ENCODE measurements at regions not wholly inside any gene's neighbourhood (a gene's known extent, or its start where the extent isn't known, plus 50 kb on each side); places are given as distances from the start of the nearest gene placed in this dataset.

- DNase-seq (no peak), ATAC-seq (no peak)
- Histone ChIP-seq H3K4me3 (ENCODE audit: low read length) (no peak overlapping the region), H3K36me3 (ENCODE audit: control insufficient read depth in 2 of 3, insufficient read depth in 3 of 3, low read length in 3 of 3) (no peaks in the 10 kb centered on the region), H3K27me3 (ENCODE audit: control insufficient read depth in 2 of 2, insufficient read depth in 2 of 2, low read length in 2 of 2) (no peaks in the 10 kb centered on the region), H3K27ac (ENCODE audit: low read depth, low read length) (no peak overlapping the region), H3K4me1 (ENCODE audit: control insufficient read depth in 2 of 2, insufficient read depth in 2 of 2, low read length in 2 of 2) (no peaks in the 10 kb centered on the region), H3K9me3 (ENCODE audit: control insufficient read depth in 2 of 3, low read length in 3 of 3) (no peaks in the 10 kb centered on the region)
- POLR2A ChIA-PET = no interaction called here
- H3K27ac Mint-ChIP-seq = no peak overlapping the region
- no peaks in the 10 kb centered on the region for H3K9me3 Mint-ChIP-seq
- H3K36me3 Mint-ChIP-seq = no peaks in the 10 kb centered on the region
- intact Hi-C loops (cut with micrococcal nuclease) = no loop called here
- H3K4me3 Mint-ChIP-seq = no peak overlapping the region
- peaks cover 0 to 14% (median 5%) of the 10 kb centered on the region in 5 donors for H3K27me3 Mint-ChIP-seq
- no peaks in the 10 kb centered on the region for H3K4me1 Mint-ChIP-seq
- CTCF ChIA-PET = no interaction called here
Measured at GRCh38 chr2:129800285-129800684, 179.2 kb upstream of the RAB6C start.

GRCh38 chr2:129800686-129801085 is 178.8 kb upstream of the RAB6C start:
- no peak overlapping the region for H3K4me3 Mint-ChIP-seq
- H3K27ac ChIP-seq (ENCODE audit: low read depth, low read length) = no peak overlapping the region
- H3K36me3 Mint-ChIP-seq = no peaks in the 10 kb centered on the region
- intact Hi-C loops (cut with micrococcal nuclease) = no loop called here
- H3K36me3 ChIP-seq (ENCODE audit: control insufficient read depth in 2 of 3, insufficient read depth in 3 of 3, low read length in 3 of 3) = no peaks in the 10 kb centered on the region
- no peak overlapping the region for H3K27ac Mint-ChIP-seq
- ATAC-seq (no peak), DNase-seq (no peak)
- H3K27me3 Mint-ChIP-seq = peaks cover 0 to 13% (median 5%) of the 10 kb centered on the region in 5 donors
- no peaks in the 10 kb centered on the region for H3K27me3 ChIP-seq (ENCODE audit: control insufficient read depth in 2 of 2, insufficient read depth in 2 of 2, low read length in 2 of 2)
- CTCF ChIA-PET = no interaction called here
- POLR2A ChIA-PET = no interaction called here
- H3K4me3 ChIP-seq (ENCODE audit: low read length) = no peak overlapping the region
- H3K9me3 Mint-ChIP-seq = no peaks in the 10 kb centered on the region
- no peaks in the 10 kb centered on the region for H3K4me1 Mint-ChIP-seq
- H3K9me3 ChIP-seq (ENCODE audit: control insufficient read depth in 2 of 3, low read length in 3 of 3) = no peaks in the 10 kb centered on the region
- no peaks in the 10 kb centered on the region for H3K4me1 ChIP-seq (ENCODE audit: control insufficient read depth in 2 of 2, insufficient read depth in 2 of 2, low read length in 2 of 2)

GRCh38 chr2:129801575-129801974 is 177.9 kb upstream of the RAB6C start:
- H3K36me3 ChIP-seq (ENCODE audit: control insufficient read depth in 2 of 3, insufficient read depth in 3 of 3, low read length in 3 of 3) = no peaks in the 10 kb centered on the region
- Mint-ChIP-seq H3K4me1 (no peaks in the 10 kb centered on the region), H3K36me3 (no peaks in the 10 kb centered on the region), H3K9me3 (peaks cover 0 to 1% (median 0%) of the 10 kb centered on the region in 11 donors), H3K27ac (no peak overlapping the region), H3K27me3 (peaks cover 0 to 11% (median 5%) of the 10 kb centered on the region in 5 donors), H3K4me3 (no peak overlapping the region)
- DNase-seq (no peak), ATAC-seq (no peak)
- H3K4me3 ChIP-seq (ENCODE audit: low read length) = no peak overlapping the region
- H3K27ac ChIP-seq (ENCODE audit: low read depth, low read length) = no peak overlapping the region
- H3K4me1 ChIP-seq (ENCODE audit: control insufficient read depth in 2 of 2, insufficient read depth in 2 of 2, low read length in 2 of 2) = no peaks in the 10 kb centered on the region
- POLR2A ChIA-PET = no interaction called here
- intact Hi-C loops (cut with micrococcal nuclease) = no loop called here
- CTCF ChIA-PET = no interaction called here
- no peaks in the 10 kb centered on the region for H3K9me3 ChIP-seq (ENCODE audit: control insufficient read depth in 2 of 3, low read length in 3 of 3)
- H3K27me3 ChIP-seq (ENCODE audit: control insufficient read depth in 2 of 2, insufficient read depth in 2 of 2, low read length in 2 of 2) = no peaks in the 10 kb centered on the region

GRCh38 chr2:129802290-129802689 is 177.2 kb upstream of the RAB6C start:
- H3K4me3 ChIP-seq (ENCODE audit: low read length) = no peak overlapping the region
- Mint-ChIP-seq H3K9me3 (peaks cover 0 to 3% (median 0%) of the 10 kb centered on the region in 11 donors), H3K27ac (no peak overlapping the region), H3K27me3 (peaks cover 0 to 11% (median 5%) of the 10 kb centered on the region in 5 donors), H3K36me3 (no peaks in the 10 kb centered on the region), H3K4me3 (no peak overlapping the region), H3K4me1 (no peaks in the 10 kb centered on the region)
- ATAC-seq = no peak
- no peaks in the 10 kb centered on the region for H3K27me3 ChIP-seq (ENCODE audit: control insufficient read depth in 2 of 2, insufficient read depth in 2 of 2, low read length in 2 of 2)
- no peak overlapping the region for H3K27ac ChIP-seq (ENCODE audit: low read depth, low read length)
- DNase-seq = no peak
- no peaks in the 10 kb centered on the region for H3K9me3 ChIP-seq (ENCODE audit: control insufficient read depth in 2 of 3, low read length in 3 of 3)
- no peaks in the 10 kb centered on the region for H3K36me3 ChIP-seq (ENCODE audit: control insufficient read depth in 2 of 3, insufficient read depth in 3 of 3, low read length in 3 of 3)
- no peaks in the 10 kb centered on the region for H3K4me1 ChIP-seq (ENCODE audit: control insufficient read depth in 2 of 2, insufficient read depth in 2 of 2, low read length in 2 of 2)
- CTCF ChIA-PET = interaction anchor here (0.5 kb wide), 1 partner anchor 149 kb away, joined by 4 read pairs; no protein-coding TSS in a partner anchor
- intact Hi-C loops (cut with micrococcal nuclease) = no loop called here
- POLR2A ChIA-PET = no interaction called here

GRCh38 chr2:129803032-129803431 is 176.4 kb upstream of the RAB6C start:
- DNase-seq = no peak
- CTCF ChIA-PET = no interaction called here
- intact Hi-C loops (cut with micrococcal nuclease) = no loop called here

GRCh38 chr2:129803871-129804270 is 175.6 kb upstream of the RAB6C start:
- Mint-ChIP-seq H3K36me3 (no peaks in the 10 kb centered on the region), H3K4me1 (no peaks in the 10 kb centered on the region), H3K4me3 (no peak overlapping the region), H3K27me3 (peaks cover 0 to 11% (median 5%) of the 10 kb centered on the region in 5 donors), H3K27ac (no peak overlapping the region), H3K9me3 (peaks cover 0 to 3% (median 0%) of the 10 kb centered on the region in 11 donors)
- H3K4me3 ChIP-seq (ENCODE audit: low read length) = no peak overlapping the region
- POLR2A ChIA-PET = no interaction called here
- no peaks in the 10 kb centered on the region for H3K4me1 ChIP-seq (ENCODE audit: control insufficient read depth in 2 of 2, insufficient read depth in 2 of 2, low read length in 2 of 2)
- no peak overlapping the region for H3K27ac ChIP-seq (ENCODE audit: low read depth, low read length)
- H3K9me3 ChIP-seq (ENCODE audit: control insufficient read depth in 2 of 3, low read length in 3 of 3) = no peaks in the 10 kb centered on the region
- intact Hi-C loops (cut with micrococcal nuclease) = no loop called here
- CTCF ChIA-PET = no interaction called here
- H3K36me3 ChIP-seq (ENCODE audit: control insufficient read depth in 2 of 3, insufficient read depth in 3 of 3, low read length in 3 of 3) = no peaks in the 10 kb centered on the region
- DNase-seq = no peak
- ATAC-seq = no peak
- H3K27me3 ChIP-seq (ENCODE audit: control insufficient read depth in 2 of 2, insufficient read depth in 2 of 2, low read length in 2 of 2) = no peaks in the 10 kb centered on the region

More at GRCh38 chr2:129803032-129803431, 176.4 kb upstream of the RAB6C start:
- ATAC-seq = no peak
- H3K9me3 Mint-ChIP-seq = peaks cover 0 to 3% (median 0%) of the 10 kb centered on the region in 11 donors
- H3K27ac Mint-ChIP-seq = no peak overlapping the region
- Histone ChIP-seq H3K4me1 (ENCODE audit: control insufficient read depth in 2 of 2, insufficient read depth in 2 of 2, low read length in 2 of 2) (no peaks in the 10 kb centered on the region), H3K4me3 (ENCODE audit: low read length) (no peak overlapping the region), H3K36me3 (ENCODE audit: control insufficient read depth in 2 of 3, insufficient read depth in 3 of 3, low read length in 3 of 3) (no peaks in the 10 kb centered on the region), H3K9me3 (ENCODE audit: control insufficient read depth in 2 of 3, low read length in 3 of 3) (no peaks in the 10 kb centered on the region), H3K27me3 (ENCODE audit: control insufficient read depth in 2 of 2, insufficient read depth in 2 of 2, low read length in 2 of 2) (no peaks in the 10 kb centered on the region), H3K27ac (ENCODE audit: low read depth, low read length) (no peak overlapping the region)
- POLR2A ChIA-PET = no interaction called here
- no peak overlapping the region for H3K4me3 Mint-ChIP-seq
- H3K27me3 Mint-ChIP-seq = peaks cover 0 to 11% (median 5%) of the 10 kb centered on the region in 5 donors
- H3K36me3 Mint-ChIP-seq = no peaks in the 10 kb centered on the region
- H3K4me1 Mint-ChIP-seq = no peaks in the 10 kb centered on the region

- Mint-ChIP-seq H3K4me3 (no peak overlapping the region), H3K36me3 (no peaks in the 10 kb centered on the region), H3K27me3 (peaks cover 5 to 13% (median 8%) of the 10 kb centered on the region in 5 donors), H3K9me3 (peaks cover 0 to 3% (median 0%) of the 10 kb centered on the region in 11 donors), H3K4me1 (no peaks in the 10 kb centered on the region), H3K27ac (no peak overlapping the region)
- intact Hi-C loops (cut with micrococcal nuclease) = no loop called here
- no peak for ATAC-seq
- no peak overlapping the region for H3K4me3 ChIP-seq (ENCODE audit: low read length)
- POLR2A ChIA-PET = no interaction called here
- CTCF ChIA-PET = no interaction called here
- no peaks in the 10 kb centered on the region for H3K4me1 ChIP-seq (ENCODE audit: control insufficient read depth in 2 of 2, insufficient read depth in 2 of 2, low read length in 2 of 2)
- DNase-seq = no peak
- H3K9me3 ChIP-seq (ENCODE audit: control insufficient read depth in 2 of 3, low read length in 3 of 3) = no peaks in the 10 kb centered on the region
- no peak overlapping the region for H3K27ac ChIP-seq (ENCODE audit: low read depth, low read length)
- no peaks in the 10 kb centered on the region for H3K36me3 ChIP-seq (ENCODE audit: control insufficient read depth in 2 of 3, insufficient read depth in 3 of 3, low read length in 3 of 3)
- H3K27me3 ChIP-seq (ENCODE audit: control insufficient read depth in 2 of 2, insufficient read depth in 2 of 2, low read length in 2 of 2) = no peaks in the 10 kb centered on the region
Measured at GRCh38 chr2:129805899-129806298, 173.6 kb upstream of the RAB6C start.

Data from naive thymus-derived CD4-positive, alpha-beta T cell (primary cell).